GM12892 (cell line): ENCODE measurements at regions not wholly inside any gene's neighbourhood (a gene's known extent, or its start where the extent isn't known, plus 50 kb on each side); places are given as distances from the start of the nearest gene placed in this dataset.

ENCODE experiments used
- POLR2A ChIP-seq: IDR thresholded peaks from 2 replicates; pipeline ENCODE4 v1.6.1; 2011; ENCODE audit warnings: low read depth, low read length, control low read depth
- POLR2AphosphoS5 ChIP-seq: IDR thresholded peaks from 2 replicates; pipeline ENCODE4 v1.6.1; 2011; ENCODE audit warnings: low read depth, low read length, control low read depth
- TAF1 ChIP-seq: IDR thresholded peaks from 2 replicates; pipeline ENCODE4 v1.6.1; 2011; ENCODE audit warnings: low read depth, mild to moderate bottlenecking, control low read depth, low read length, borderline replicate concordance

DNA sequence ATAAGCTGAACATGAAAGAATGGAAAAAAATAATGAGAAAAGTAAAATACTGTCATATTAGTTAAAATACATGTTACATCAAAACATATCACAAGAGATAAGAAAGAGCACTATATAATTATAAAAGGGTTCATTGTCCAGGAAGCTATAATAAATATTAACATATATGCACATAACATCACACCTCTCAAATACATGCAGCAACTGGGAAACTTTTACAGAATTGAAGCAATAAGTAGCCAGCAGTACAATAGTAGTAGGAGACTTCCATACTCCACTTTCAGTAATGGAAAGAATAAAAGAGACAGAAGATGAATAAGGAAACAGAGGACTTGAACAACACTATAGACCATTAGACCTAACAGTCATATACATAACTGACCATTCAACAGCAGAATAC is 90.4 kb downstream of the AHSP start:
- TF ChIP-seq POLR2A: no peak
- TF ChIP-seq POLR2AphosphoS5: no peak
- TF ChIP-seq TAF1: no peak
